RWPE1 (cell line): ENCODE measurements at regions not wholly inside any gene's neighbourhood (a gene's known extent, or its start where the extent isn't known, plus 50 kb on each side); places are given as distances from the start of the nearest gene placed in this dataset.

Experiments
- CTCF ChIA-PET: fragments of 350-600 bp; sonication (Branson Sonifier 250); formaldehyde crosslinking; extraction: SDS; loops from one replicate; lab custom pipeline; 2021; lab: Yijun Ruan, JAX
- POLR2A ChIA-PET: fragments of 400-600 bp; formaldehyde crosslinking; extraction: SDS; loops from one replicate; lab custom pipeline; 2020; ENCODE audit warnings: antibody characterized with exemption; ENCODE audit not compliant: low non-redundant PET; lab: Yijun Ruan, JAX
- DNase-seq: peaks from one replicate; pipeline ENCODE4 v3.0.0; 2012; ENCODE audit warnings: low spot score
- H3K27ac ChIP-seq: fragments of 450-650 bp; 2 replicates; pipeline ENCODE4 v1.5.1; 2017
- CTCF ChIP-seq: fragments of 450-650 bp; conservative IDR thresholded peaks from 2 replicates; pipeline ENCODE4 v1.5.1; 2017; ENCODE audit warnings: low read depth, mild to moderate bottlenecking

GRCh38 chr10:33088990-33089389 is 131.0 kb upstream of the ITGB1 start:
- DNase-seq = no peak
- ChIA-PET POLR2A (no interaction called here), CTCF (no interaction called here)
- no peak overlapping the region for H3K27ac ChIP-seq
- no peak for TF ChIP-seq CTCF

- POLR2A ChIA-PET = no interaction called here
- no peak for DNase-seq
- no peak overlapping the region for H3K27ac ChIP-seq
- TF ChIP-seq CTCF = no peak
- CTCF ChIA-PET = no interaction called here
These were observed 129.9 kb upstream of the ITGB1 start for GRCh38 chr10:33087922-33088321.

GRCh38 chr10:33087152-33087551 is 129.1 kb upstream of the ITGB1 start:
- no peak overlapping the region for H3K27ac ChIP-seq
- ChIA-PET POLR2A (no interaction called here), CTCF (no interaction called here)
- no peak for TF ChIP-seq CTCF
- no peak for DNase-seq

GRCh38 chr10:33086100-33086499 is 128.1 kb upstream of the ITGB1 start:
- no peak for DNase-seq
- TF ChIP-seq CTCF = no peak
- H3K27ac ChIP-seq = no peak overlapping the region
- ChIA-PET CTCF (no interaction called here), POLR2A (no interaction called here)

GRCh38 chr10:33085313-33085833 is 127.3 kb upstream of the ITGB1 start:
- ChIA-PET CTCF (no interaction called here), POLR2A (no interaction called here)
- no peak for DNase-seq
- no peak overlapping the region for H3K27ac ChIP-seq
- TF ChIP-seq CTCF = no peak

- ChIA-PET POLR2A (no interaction called here), CTCF (interaction anchor here (0.6 kb wide), 2 partner anchors 16 to 594 kb away, joined by 5 to 6 read pairs; no protein-coding TSS in a partner anchor)
- H3K27ac ChIP-seq = no peak overlapping the region
- no peak for DNase-seq
- TF ChIP-seq CTCF = no peak
These were observed 126.4 kb upstream of the ITGB1 start for GRCh38 chr10:33084453-33084852.
